DOHH2 (cell line): ENCODE measurements at regions not wholly inside any gene's neighbourhood (a gene's known extent, or its start where the extent isn't known, plus 50 kb on each side); places are given as distances from the start of the nearest gene placed in this dataset.

Source experiments
- EZH2phosphoT487 ChIP-seq: fragments of 200-600 bp; sonication (generic); IDR thresholded peaks from 2 replicates; pipeline ENCODE4 v1.6.1; 2017; ENCODE audit warnings: borderline replicate concordance, mild to moderate bottlenecking, antibody characterized with exemption, low read length, moderate library complexity, mixed read lengths
- TF ChIP-seq, protein P1 (sequence below): fragments of 200-600 bp; sonication (generic); IDR thresholded peaks from one replicate; pipeline ENCODE4 v1.5.1; 2014; ENCODE audit warnings: antibody characterized with exemption, mild to moderate bottlenecking, low read depth, low read length; ENCODE audit not compliant: poor library complexity, severe bottlenecking

DNA sequence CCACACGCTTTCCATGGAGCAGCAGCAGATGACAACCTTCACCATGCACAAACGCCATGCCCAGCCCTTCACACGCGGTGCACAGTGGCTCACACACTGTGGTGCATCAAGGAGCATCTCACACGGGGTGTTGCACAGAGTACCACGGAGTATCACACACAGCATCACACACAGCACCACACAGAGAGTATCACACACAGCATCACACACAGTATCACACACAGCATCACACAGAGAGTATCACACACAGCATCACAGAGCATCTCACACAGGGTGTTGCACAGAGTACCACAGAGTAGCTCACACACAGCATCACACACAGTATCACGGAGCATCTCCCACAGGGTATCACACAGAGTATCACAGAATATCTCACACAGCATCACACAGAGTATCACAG, 122.2 kb upstream of the RAB4A start:
- TF ChIP-seq, protein P1, sequence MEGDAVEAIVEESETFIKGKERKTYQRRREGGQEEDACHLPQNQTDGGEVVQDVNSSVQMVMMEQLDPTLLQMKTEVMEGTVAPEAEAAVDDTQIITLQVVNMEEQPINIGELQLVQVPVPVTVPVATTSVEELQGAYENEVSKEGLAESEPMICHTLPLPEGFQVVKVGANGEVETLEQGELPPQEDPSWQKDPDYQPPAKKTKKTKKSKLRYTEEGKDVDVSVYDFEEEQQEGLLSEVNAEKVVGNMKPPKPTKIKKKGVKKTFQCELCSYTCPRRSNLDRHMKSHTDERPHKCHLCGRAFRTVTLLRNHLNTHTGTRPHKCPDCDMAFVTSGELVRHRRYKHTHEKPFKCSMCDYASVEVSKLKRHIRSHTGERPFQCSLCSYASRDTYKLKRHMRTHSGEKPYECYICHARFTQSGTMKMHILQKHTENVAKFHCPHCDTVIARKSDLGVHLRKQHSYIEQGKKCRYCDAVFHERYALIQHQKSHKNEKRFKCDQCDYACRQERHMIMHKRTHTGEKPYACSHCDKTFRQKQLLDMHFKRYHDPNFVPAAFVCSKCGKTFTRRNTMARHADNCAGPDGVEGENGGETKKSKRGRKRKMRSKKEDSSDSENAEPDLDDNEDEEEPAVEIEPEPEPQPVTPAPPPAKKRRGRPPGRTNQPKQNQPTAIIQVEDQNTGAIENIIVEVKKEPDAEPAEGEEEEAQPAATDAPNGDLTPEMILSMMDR = no peak
- TF ChIP-seq EZH2phosphoT487 = no peak
